ENCODE measurements at regions not wholly inside any gene's neighbourhood (a gene's known extent, or its start where the extent isn't known, plus 50 kb on each side); places are given as distances from the start of the nearest gene placed in this dataset.
"Not testable (repeated sequence)": the region's sequence is repeated elsewhere in the genome, so short reads cannot be mapped to it uniquely, and the experiment has no call there.

GRCh38 chr16:17983114-17983513 is 353.4 kb downstream of the NPIPA8 start:
- DNase-seq, result no peak

DNA sequence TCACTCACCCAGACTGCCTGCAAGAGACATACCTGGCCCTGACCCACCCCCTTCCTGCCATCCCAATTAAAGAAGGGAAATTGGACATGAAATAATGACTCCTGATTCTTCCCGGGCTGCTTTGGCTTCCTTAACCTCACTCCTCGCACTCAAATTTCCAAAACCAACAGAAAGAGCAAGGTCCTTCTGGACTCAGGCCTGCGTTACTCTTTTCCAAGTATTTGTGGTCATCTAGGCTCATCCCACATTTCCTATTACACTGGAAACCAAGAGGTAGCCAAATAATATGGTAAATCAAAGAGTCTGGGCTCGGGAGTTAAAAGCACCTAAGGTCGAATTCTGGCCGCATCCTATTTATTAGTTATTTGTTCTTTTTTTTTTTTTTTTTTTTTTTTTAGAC is 359.3 kb downstream of the NPIPA8 start:
- DNase-seq, result no peak

DNA sequence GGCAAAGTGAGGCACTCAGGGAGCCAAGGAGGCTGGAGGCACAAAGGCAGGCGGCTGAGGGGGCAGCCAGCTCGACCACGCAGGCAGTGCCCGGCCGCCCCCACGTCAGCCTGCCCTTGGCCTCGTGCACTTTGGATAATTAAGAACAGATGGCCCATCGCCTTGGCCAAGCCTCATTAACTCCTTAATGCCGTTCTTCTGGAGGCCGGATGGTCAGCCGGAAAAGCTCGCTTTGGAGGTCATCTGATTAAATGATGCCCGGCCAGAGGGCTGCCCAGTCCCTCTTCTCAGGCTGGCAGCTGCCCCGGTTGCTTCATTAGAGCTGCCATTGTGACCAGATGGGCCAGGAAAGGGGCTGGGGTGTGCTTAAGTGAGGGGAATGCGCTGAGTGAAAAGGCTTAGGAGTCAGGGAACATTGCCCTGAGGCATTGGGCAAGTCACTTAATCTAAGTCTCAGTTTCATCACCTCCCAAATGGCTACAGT is 364.0 kb downstream of the NPIPA8 start:
- no peak for DNase-seq

DNA sequence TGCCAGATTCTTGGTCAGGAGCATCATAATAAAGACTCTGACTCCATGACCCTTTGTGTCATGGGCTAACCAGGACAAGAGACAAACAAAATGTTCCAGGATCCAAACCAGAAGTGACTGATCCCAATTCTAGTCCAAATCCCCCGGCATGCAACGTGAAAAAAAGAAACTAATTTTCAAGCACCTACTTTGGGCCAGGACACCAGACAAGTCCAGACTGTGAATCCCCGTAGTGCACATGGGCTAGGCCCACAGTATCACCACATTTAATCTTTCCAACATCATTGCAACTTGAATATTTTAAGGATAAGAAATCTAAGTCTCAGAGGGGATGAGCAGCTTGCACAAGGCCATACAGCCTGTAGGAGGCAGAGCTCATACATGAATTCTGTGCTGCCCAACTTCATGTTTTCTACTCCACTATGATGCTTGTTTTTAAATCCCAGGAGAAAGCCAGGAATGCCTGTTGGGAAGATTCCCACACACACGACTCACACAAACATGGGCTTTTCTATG is 365.7 kb downstream of the NPIPA8 start:
- DNase-seq, result no peak

DNA sequence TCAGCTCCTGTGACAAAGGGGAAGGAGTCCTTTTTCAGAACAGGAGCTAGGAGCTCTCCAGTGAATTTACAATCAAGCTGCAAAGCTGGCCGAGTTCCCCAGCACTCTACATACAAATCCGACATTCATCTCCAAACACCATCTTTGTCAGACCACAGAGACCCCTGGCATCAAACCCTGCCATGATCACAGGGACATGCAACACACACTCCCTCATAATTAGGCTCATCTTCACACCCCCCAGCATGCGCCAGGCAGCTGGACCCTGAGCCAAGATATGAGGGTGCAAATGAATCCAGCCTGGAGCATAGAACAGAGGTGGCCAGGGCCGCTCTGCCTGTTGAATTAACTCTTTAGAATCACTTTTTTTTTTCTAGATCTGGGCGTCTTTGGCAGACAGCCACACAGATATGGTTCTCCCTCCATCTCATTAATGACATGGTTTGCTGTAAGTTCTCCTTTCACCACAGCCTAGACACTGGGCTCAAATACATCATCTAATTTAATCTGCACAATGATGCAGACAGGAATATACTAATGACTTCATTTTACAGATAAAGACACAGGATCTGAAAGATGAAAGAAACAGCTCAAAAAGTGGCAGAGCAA is 366.3 kb downstream of the NPIPA8 start:
- no peak for DNase-seq

GRCh38 chr16:17965133-17965900 is 371.2 kb downstream of the NPIPA8 start:
- DNase-seq, result no peak

GRCh38 chr16:17964196-17964595 is 372.3 kb downstream of the NPIPA8 start:
- no peak for DNase-seq

- DNase-seq, result no peak
These were observed 373.2 kb downstream of the NPIPA8 start for GRCh38 chr16:17963185-17963836.

GRCh38 chr16:17962726-17963125 is 373.8 kb downstream of the NPIPA8 start:
- no peak for DNase-seq

GRCh38 chr16:17961822-17962221 is 374.7 kb downstream of the NPIPA8 start:
- not testable (repeated sequence) for DNase-seq

GRCh38 chr16:17951378-17951777 is 385.2 kb downstream of the NPIPA8 start:
- DNase-seq, result no peak

DNA sequence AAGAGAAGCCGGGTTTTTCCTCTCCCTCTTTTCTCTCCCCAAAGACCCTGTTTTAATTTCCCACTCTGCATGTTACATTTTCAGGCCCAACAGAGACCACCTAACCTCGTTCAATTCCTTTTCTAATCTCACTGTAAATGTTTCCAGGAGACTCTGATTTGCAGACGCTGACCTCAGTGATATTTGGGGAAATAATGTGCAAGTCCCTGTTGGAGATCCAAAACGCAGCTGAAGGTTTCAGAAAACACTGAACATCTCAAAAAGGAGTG is 386.6 kb downstream of the NPIPA8 start:
- no peak for DNase-seq

DNA sequence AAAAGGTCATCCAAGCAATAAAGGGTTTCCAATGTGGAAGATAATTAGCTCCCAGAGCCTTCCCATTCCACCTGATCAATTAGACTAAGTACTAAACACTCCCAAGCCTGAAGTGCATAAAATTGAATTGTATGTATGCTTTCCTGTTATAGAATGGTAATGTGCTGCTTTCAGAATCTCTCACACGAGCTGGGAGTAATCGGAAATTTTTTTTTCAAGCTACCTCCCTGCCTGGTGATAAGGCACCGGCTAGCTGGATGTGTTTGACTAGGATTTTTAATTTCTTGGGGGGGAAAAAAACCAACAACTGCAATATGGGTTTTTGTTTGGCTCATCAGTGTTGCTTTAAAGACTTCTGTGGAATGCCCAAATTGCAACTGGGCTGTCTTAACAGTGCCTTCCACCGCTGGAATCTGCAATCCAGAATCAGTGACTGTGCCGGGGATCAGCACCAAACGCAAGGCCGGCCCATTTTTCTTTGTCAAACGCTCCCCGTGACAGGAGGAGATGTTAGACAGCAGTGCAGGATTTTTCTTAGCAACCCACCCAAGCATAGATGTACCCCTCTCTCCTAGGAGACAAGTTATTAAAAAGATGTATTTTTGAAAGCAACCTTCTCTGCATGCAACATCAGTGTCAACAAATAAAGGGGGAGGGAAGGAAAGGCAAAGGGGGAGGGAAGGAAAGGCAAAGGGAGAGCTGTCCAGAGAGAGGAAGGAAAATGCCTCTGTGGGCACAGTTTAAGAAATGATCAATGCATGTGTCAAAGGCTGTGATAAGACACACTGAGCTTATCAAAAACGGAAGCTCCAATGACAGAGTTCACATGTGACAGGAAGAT is 387.2 kb downstream of the NPIPA8 start:
- DNase-seq, result no peak

GRCh38 chr16:17947637-17948036 is 388.9 kb downstream of the NPIPA8 start:
- no peak for DNase-seq

DNA sequence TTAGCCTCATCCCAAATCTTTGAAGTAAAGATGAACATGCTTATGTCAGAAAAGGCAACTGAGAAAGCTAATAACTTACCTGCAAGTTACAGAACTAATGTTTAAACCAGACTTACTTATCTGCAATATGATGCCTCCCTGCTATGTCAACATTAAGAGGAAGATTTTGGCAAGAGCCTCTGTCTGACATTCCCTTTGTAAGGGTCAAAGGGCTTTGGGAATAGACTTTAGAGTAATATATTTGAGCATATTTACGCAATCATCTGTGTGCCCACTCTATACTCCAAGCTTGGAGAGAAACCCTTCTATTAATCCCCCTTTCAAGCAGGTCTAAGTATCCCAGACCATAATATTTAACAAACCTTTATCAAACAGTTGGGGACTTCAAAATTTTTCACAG is 389.4 kb downstream of the NPIPA8 start:
- DNase-seq, result no peak

DNA sequence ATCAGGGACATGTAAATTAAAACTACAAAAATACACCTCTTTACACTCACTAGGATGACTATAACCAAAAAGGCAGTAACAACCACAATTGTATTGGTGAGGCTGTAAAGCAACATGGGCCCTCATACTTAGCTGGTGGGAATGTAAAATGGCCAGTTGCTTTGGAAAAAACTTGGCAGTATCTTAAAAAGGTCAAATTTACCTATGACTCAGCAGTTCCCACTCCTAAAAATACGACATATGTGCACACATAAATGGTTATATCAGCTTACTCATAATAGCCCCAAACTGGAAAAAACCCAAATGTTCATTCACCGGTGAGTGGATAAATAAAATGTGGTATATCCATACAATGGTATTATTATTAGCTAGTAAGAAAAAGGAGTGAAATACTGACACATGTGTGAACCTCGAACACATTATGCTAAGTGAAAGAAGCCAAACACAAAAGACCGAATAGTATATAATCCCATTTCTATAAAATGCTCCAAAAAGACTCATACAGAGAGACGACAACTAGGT is 391.4 kb downstream of the NPIPA8 start:
- DNase-seq, result no peak

DNA sequence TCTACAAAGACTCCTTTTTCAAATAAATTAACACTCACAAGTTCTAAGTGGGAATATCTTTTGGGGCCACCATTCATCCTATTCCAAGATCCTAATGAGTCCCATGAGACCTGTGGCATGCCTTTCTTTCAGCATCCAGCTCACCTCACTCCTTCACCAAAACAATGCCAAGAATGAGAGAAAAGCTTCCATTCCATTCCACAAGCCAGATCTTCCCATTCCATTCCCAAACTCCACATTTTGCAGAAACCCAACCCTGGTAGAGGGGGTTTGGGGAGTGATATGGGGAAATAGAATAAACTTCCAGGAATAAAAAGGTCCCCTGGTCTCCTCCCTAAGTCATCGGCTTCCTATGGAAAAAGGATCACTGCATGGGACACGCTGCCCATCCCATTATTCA is 392.2 kb downstream of the NPIPA8 start:
- DNase-seq, result no peak

DNA sequence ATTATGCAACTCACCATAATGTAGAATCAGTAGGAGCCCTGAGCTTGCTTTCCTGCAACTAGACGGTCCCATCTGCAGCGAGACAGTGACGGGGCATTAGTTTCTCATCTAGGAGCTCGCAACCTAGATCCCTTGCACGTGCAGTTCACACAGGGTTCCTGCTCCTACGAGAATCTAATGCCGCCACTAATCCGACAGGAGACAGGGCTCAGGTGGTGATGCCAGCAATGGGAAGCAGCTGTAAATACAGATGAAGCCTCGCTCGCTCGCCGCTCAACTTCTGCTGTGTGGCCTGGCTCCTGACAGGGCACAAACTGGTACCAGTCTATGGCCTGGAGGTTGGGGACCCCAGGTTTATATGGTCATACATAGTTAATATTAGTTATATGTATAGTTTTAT is 394.5 kb downstream of the NPIPA8 start:
- no peak for DNase-seq

DNA sequence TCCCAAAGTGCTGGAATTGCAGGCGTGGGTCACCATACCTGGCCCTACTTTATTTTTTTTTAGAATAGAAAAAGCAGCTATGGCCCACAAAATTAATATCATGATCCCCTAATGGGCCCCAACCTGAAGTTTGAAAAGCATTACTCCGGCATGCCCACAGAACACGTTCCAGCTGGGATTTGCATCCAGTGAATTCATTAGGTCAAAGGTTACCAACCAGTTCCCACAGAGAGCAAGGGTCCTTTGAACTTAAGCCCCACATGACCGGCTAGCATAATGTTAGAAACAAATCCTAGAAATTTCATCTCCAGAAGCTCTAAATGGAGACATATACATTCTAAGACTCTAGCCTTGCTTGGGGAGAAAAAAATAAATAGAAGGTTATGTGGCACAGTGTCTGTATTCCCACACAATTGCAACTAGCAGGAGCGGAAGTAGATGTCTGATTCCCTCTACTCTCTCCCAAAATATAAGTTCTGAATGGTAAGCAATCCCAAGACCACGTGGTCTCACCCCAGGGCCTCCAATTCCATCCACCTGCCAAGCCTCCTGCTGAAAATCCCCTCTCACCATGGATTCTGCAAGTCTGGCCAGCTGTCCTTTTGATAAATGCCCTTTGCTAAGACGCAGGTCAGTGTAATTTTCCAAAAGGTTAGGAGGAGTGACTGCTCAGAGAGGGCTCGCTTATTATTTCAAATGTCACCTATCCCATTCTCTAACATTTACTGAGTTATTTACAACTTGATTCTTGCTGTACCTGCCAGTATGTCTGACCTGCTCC is 395.8 kb downstream of the NPIPA8 start:
- DNase-seq, result no peak

GRCh38 chr16:17939723-17940122 is 396.8 kb downstream of the NPIPA8 start:
- DNase-seq, result no peak

GRCh38 chr16:17939122-17939536 is 397.4 kb downstream of the NPIPA8 start:
- no peak for DNase-seq

DNA sequence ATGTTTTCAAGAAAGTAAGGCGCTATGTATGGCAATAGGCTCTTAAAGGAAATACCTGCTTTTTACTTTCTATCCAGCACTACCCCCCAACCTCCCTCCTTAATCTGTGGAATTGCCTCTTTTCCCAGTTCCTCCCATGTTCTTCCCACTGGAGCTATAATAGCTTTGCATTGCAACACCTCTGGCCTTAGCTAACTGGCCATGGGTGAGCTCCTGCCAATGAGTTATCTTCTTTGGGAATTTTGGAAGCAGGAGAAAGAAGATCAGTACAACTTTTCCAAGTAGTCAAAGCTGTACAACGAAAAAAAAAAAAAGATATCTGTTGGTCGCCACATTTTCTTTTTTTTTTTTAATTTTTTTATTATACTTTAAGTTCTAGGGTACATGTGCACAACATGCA is 398.0 kb downstream of the NPIPA8 start:
- no peak for DNase-seq
